NCI-H524 (cell line): ENCODE measurements at regions not wholly inside any gene's neighbourhood (a gene's known extent, or its start where the extent isn't known, plus 50 kb on each side); places are given as distances from the start of the nearest gene placed in this dataset.
"Not testable (repeated sequence)": the region's sequence is repeated elsewhere in the genome, so short reads cannot be mapped to it uniquely, and the experiment has no call there.

Experiments
- DNase-seq, 2 experiments: peaks; one replicate each; lab custom pipeline; 2025; lab: John Stamatoyannopoulos, UW

- DNase-seq = no peak
Measured at GRCh38 chr4:177948853-177949252, 506.6 kb upstream of the AGA start.

- DNase-seq = no peak
Measured at GRCh38 chr4:177951026-177951425, 508.8 kb upstream of the AGA start.

- no peak for DNase-seq
Measured at GRCh38 chr4:177952723-177953122, 510.5 kb upstream of the AGA start.

GRCh38 chr4:177957596-177958360 is 515.5 kb upstream of the AGA start:
- no peak for DNase-seq

GRCh38 chr4:177960566-177960965 is 518.3 kb upstream of the AGA start:
- DNase-seq = no peak

- no peak for DNase-seq
Measured at GRCh38 chr4:177961761-177962380, 519.6 kb upstream of the AGA start.

- DNase-seq = no peak
Measured at GRCh38 chr4:177964061-177964460, 521.8 kb upstream of the AGA start.

GRCh38 chr4:177964693-177965168 is 522.5 kb upstream of the AGA start:
- DNase-seq = no peak

- no peak for DNase-seq
Measured at GRCh38 chr4:177967328-177967727, 525.1 kb upstream of the AGA start.

- peak in 1 of 2 experiments; percentile 13 for DNase-seq
Measured at GRCh38 chr4:177968817-177969442, 526.7 kb upstream of the AGA start.

GRCh38 chr4:177974461-177974860 is 532.2 kb upstream of the AGA start:
- DNase-seq = no peak

- no peak for DNase-seq
Measured at GRCh38 chr4:177975315-177975987, 533.2 kb upstream of the AGA start.

GRCh38 chr4:177986236-177986635 is 544.0 kb upstream of the AGA start:
- DNase-seq = no peak

GRCh38 chr4:177987896-177988295 is 545.7 kb upstream of the AGA start:
- DNase-seq = no peak

- DNase-seq = no peak
Measured at GRCh38 chr4:177989503-177990201, 547.4 kb upstream of the AGA start.

- DNase-seq = no peak
Measured at GRCh38 chr4:178003098-178003657, 560.9 kb upstream of the AGA start.

GRCh38 chr4:178010596-178010995 is 568.4 kb upstream of the AGA start:
- DNase-seq = no peak

GRCh38 chr4:178015046-178015445 is 572.8 kb upstream of the AGA start:
- not testable (repeated sequence) for DNase-seq

- DNase-seq = no peak
Measured at GRCh38 chr4:178026999-178027398, 584.8 kb upstream of the AGA start.

GRCh38 chr4:178027796-178028195 is 585.6 kb upstream of the AGA start:
- DNase-seq = no peak

GRCh38 chr4:178028481-178028880 is 586.2 kb upstream of the AGA start:
- no peak for DNase-seq
